ENCODE measurements at regions not wholly inside any gene's neighbourhood (a gene's known extent, or its start where the extent isn't known, plus 50 kb on each side); places are given as distances from the start of the nearest gene placed in this dataset.
"Not testable (repeated sequence)": the region's sequence is repeated elsewhere in the genome, so short reads cannot be mapped to it uniquely, and the experiment has no call there.

DNA sequence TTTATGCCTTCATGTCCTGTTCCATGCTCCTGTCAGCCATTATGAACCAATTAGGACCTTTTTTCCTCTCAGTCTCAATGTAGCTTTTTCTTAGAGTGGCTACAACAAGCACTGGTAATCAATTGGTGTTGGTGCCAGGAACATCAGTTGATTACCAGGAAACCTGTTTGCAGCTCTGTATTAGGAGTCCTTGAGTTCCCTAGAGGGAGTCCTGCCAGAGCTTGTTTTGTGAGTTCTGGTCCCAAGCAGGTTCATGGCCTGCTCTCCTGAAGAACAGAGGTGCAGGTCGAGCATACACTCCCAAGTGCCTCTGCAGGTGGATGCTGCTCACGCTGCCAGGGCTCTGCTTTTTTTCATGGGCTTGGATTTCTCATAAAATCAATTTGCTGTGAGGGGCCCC is 137.9 kb upstream of the PRR23C start:
- Mint-ChIP-seq H3K27me3 (ENCODE audit: low read depth, poor library complexity) (peaks cover 30% of the 10 kb centered on the region), H3K9me3 (peaks cover 11% of the 10 kb centered on the region), H3K27ac (no peak overlapping the region), H3K36me3 (ENCODE audit: low read depth) (no peaks in the 10 kb centered on the region), H3K4me1 (no peaks in the 10 kb centered on the region), H3K4me3 (no peak overlapping the region)
- no peak for DNase-seq
- TF ChIP-seq, protein P1, sequence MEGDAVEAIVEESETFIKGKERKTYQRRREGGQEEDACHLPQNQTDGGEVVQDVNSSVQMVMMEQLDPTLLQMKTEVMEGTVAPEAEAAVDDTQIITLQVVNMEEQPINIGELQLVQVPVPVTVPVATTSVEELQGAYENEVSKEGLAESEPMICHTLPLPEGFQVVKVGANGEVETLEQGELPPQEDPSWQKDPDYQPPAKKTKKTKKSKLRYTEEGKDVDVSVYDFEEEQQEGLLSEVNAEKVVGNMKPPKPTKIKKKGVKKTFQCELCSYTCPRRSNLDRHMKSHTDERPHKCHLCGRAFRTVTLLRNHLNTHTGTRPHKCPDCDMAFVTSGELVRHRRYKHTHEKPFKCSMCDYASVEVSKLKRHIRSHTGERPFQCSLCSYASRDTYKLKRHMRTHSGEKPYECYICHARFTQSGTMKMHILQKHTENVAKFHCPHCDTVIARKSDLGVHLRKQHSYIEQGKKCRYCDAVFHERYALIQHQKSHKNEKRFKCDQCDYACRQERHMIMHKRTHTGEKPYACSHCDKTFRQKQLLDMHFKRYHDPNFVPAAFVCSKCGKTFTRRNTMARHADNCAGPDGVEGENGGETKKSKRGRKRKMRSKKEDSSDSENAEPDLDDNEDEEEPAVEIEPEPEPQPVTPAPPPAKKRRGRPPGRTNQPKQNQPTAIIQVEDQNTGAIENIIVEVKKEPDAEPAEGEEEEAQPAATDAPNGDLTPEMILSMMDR (IDR thresholded peaks at IDR 0.05), result no peak

DNA sequence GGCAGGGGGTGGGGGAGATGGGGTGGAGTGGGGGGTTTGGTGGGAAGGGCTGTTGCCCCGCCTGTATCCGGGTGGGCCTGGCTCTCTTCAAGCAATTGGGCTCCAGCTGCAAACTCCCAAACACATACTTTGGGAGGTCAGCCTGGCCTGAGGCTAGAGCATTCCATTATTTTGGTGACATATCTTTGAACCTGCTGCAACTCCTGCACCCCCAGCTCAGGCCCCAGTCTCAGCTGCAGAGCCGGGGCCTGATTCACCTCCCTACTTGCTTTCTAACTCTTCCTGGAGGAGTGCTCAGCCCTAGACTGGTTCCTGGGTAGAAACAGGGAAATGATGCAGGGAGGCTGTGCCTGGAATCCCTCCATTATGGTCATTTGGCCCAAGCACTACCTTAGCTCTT is 140.8 kb upstream of the PRR23C start:
- no peaks in the 10 kb centered on the region for H3K36me3 Mint-ChIP-seq (ENCODE audit: low read depth)

DNA sequence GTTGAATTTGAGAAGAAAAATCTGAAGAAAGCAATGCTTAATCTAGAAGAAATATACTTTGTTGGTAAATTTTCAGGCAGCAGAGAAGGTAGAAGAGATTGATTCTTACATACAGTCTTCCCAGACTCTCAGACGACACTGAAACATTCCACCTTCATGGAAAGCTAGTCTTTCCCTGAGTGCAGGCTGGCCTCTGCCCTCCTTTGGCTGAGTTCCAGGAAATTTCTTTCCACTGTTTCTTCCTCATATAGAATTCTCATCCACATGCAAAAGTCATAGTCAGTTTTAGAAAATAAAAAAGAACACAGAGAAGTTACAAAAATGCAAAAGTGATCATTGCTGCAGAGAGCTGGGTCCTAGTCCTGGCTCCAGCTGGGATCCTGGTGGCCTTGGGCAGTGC is 142.5 kb upstream of the PRR23C start:
- no peaks in the 10 kb centered on the region for H3K36me3 Mint-ChIP-seq (ENCODE audit: low read depth)
- TF ChIP-seq, protein P1 (IDR thresholded peaks at IDR 0.05), result no peak
- no peaks in the 10 kb centered on the region for H3K4me1 Mint-ChIP-seq
- H3K27me3 Mint-ChIP-seq (ENCODE audit: low read depth, poor library complexity), result peaks cover 18% of the 10 kb centered on the region
- H3K4me3 Mint-ChIP-seq, result no peak overlapping the region
- H3K9me3 Mint-ChIP-seq, result peaks cover 3% of the 10 kb centered on the region
- no peak for DNase-seq
- no peak overlapping the region for H3K27ac Mint-ChIP-seq

More for the DNA sequence above, 140.8 kb upstream of the PRR23C start:
- peaks cover 18% of the 10 kb centered on the region for H3K27me3 Mint-ChIP-seq (ENCODE audit: low read depth, poor library complexity)
- peaks cover 8% of the 10 kb centered on the region for H3K9me3 Mint-ChIP-seq
- TF ChIP-seq, protein P1 (IDR thresholded peaks at IDR 0.05), result no peak
- no peak overlapping the region for H3K27ac Mint-ChIP-seq
- no peak for DNase-seq
- no peak overlapping the region for H3K4me3 Mint-ChIP-seq
- H3K4me1 Mint-ChIP-seq, result no peaks in the 10 kb centered on the region

DNA sequence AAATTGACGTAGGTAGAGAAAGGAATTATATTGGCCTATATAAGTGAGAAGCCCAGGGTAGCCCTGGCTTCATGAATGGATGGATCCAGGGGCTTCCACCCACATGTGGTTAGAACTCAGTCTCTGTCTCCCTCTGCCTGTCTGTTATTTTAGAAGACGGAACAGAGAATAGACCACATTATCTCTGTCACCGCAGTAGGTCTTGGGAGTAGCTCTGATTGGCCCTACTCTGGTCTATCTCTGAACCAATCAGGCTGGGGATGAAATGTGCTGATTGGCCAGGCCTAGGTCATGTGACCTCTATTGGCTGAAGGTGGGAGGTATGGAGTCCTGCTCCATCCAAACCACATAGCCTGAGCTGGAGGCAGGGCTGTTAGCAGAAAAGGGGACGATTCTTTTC is 143.0 kb upstream of the PRR23C start:
- DNase-seq, result no peak
- Mint-ChIP-seq H3K4me1 (no peaks in the 10 kb centered on the region), H3K27me3 (ENCODE audit: low read depth, poor library complexity) (peaks cover 18% of the 10 kb centered on the region), H3K27ac (no peak overlapping the region), H3K36me3 (ENCODE audit: low read depth) (no peaks in the 10 kb centered on the region), H3K9me3 (peaks cover 3% of the 10 kb centered on the region), H3K4me3 (no peak overlapping the region)
- TF ChIP-seq, protein P1 (IDR thresholded peaks at IDR 0.05), result no peak

DNA sequence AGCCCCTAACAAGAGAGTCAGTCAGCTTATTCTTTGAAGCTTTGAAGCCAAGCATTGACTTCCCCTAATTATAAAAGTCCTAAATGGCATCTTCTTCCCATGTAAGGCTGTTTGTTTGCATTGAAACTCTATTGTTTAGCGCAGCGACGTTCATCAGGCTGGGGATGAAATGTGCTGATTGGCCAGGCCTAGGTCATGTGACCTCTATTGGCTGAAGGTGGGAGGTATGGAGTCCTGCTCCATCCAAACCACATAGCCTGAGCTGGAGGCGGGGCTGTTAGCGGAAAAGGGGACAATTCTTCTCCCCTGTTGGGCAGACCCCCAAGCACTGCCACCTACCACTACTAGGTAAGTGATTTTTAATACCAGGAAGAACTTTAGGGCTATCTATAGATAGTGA is 145.3 kb upstream of the PRR23C start:
- H3K4me3 Mint-ChIP-seq, result no peak overlapping the region
- H3K9me3 Mint-ChIP-seq, result peaks cover 18% of the 10 kb centered on the region
- TF ChIP-seq, protein P1 (IDR thresholded peaks at IDR 0.05), result no peak
- DNase-seq, result no peak
- H3K36me3 Mint-ChIP-seq (ENCODE audit: low read depth), result no peaks in the 10 kb centered on the region
- no peak overlapping the region for H3K27ac Mint-ChIP-seq
- peaks cover 14% of the 10 kb centered on the region for H3K27me3 Mint-ChIP-seq (ENCODE audit: low read depth, poor library complexity)
- no peaks in the 10 kb centered on the region for H3K4me1 Mint-ChIP-seq

DNA sequence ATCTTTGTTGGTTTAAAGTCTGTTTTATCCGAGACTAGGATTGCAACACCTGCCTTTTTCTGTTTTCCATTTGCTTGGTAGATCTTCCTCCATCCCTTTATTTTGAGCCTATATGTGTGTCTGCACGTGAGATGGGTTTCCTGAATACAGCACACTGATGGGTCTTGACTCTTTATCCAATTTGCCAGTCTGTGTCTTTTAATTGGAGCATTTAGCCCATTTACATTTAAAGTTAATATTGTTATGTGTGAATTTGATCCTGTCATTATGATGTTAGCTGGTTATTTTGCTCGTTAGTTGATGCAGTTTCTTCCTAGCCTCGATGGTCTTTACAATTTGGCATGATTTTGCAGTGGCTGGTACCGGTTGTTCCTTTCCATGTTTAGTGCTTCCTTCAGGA is 149.4 kb upstream of the MRPS22 start:
- H3K27me3 Mint-ChIP-seq (ENCODE audit: low read depth, poor library complexity); H3K4me3 Mint-ChIP-seq; H3K4me1 Mint-ChIP-seq; H3K27ac Mint-ChIP-seq; H3K36me3 Mint-ChIP-seq (ENCODE audit: low read depth); DNase-seq: not testable (repeated sequence)
- peaks cover 49% of the 10 kb centered on the region for H3K9me3 Mint-ChIP-seq

DNA sequence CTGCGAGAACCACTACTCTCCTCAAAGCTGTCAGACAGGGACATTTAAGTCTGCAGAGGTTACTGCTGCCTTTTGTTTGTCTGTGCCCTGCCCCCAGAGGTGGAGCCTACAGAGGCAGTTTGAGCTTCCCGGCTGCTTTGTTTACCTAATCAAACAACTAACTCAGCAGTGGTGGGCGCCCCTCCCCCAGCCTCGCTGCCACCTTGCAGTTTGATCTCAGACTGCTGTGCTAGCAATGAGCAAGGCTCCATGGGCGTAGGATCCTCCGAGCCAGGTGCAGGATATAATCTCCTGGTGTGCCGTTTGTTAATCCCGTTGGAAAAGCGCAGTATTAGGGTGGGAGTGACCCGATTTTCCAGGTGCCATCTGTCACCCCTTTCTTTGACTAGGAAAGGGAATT is 147.7 kb upstream of the MRPS22 start:
- not testable (repeated sequence) for DNase-seq; H3K27ac Mint-ChIP-seq; H3K27me3 Mint-ChIP-seq (ENCODE audit: low read depth, poor library complexity); H3K36me3 Mint-ChIP-seq (ENCODE audit: low read depth); H3K4me3 Mint-ChIP-seq; H3K4me1 Mint-ChIP-seq
- H3K9me3 Mint-ChIP-seq, result peaks cover 46% of the 10 kb centered on the region
